Neural cell (in vitro differentiated cells): ENCODE measurements at regions not wholly inside any gene's neighbourhood (a gene's known extent, or its start where the extent isn't known, plus 50 kb on each side); places are given as distances from the start of the nearest gene placed in this dataset.

Experiments used
- H2AFZ ChIP-seq: fragments of 200-600, 300-800 bp; sonication (generic), shearing (Covaris generic); 2 replicates; pipeline ENCODE4 v1.6.0; 2014; ENCODE audit warnings: low read depth, mild to moderate bottlenecking, antibody characterized with exemption, low read length, moderate library complexity
- H3F3A ChIP-seq: fragments of 200-600 bp; shearing (Covaris generic); 2 replicates; pipeline ENCODE4 v1.6.1; 2016; ENCODE audit warnings: mild to moderate bottlenecking, moderate library complexity, mixed read lengths, antibody characterized with exemption, low read length; ENCODE audit not compliant: insufficient read depth, poor library complexity, severe bottlenecking
- H3K27ac ChIP-seq: fragments of 200-600, 300-800 bp; sonication (generic), shearing (Covaris generic); 2 replicates; pipeline ENCODE4 v1.5.1; 2014; ENCODE audit warnings: mild to moderate bottlenecking, low read length, moderate library complexity
- H3K27me3 ChIP-seq: fragments of 300-800, 200-600 bp; sonication (generic), shearing (Covaris generic); 2 replicates; pipeline ENCODE4 v1.6.0; 2014; ENCODE audit warnings: mild to moderate bottlenecking, low read depth, low read length, moderate library complexity; ENCODE audit not compliant: insufficient read depth
- H3K36me3 ChIP-seq: fragments of 300-800, 200-600 bp; sonication (generic), shearing (Covaris generic); 2 replicates; pipeline ENCODE4 v1.5.1; 2014; ENCODE audit warnings: mild to moderate bottlenecking, antibody characterized with exemption, low read length, moderate library complexity; ENCODE audit not compliant: insufficient read depth
- H3K4me2 ChIP-seq: fragments of 300-800, 200-600 bp; sonication (generic), shearing (Covaris generic); 2 replicates; pipeline ENCODE4 v1.6.0; 2014; ENCODE audit warnings: mild to moderate bottlenecking, low read length
- H3K4me3 ChIP-seq: fragments of 300-800, 200-600 bp; sonication (generic), shearing (Covaris generic); 2 replicates; pipeline ENCODE4 v1.5.1; 2014; ENCODE audit warnings: mild to moderate bottlenecking, low read length, moderate library complexity
- H3K79me2 ChIP-seq: fragments of 200-600 bp; shearing (Covaris generic); replicated peaks from 2 replicates; pipeline ENCODE4 v1.6.0; 2014; ENCODE audit warnings: mild to moderate bottlenecking, low read length, moderate library complexity; ENCODE audit not compliant: insufficient read depth
- H3K9ac ChIP-seq: fragments of 300-800, 200-600 bp; sonication (generic), shearing (Covaris generic); 2 replicates; pipeline ENCODE4 v1.6.1; 2016; ENCODE audit warnings: mild to moderate bottlenecking, low read length, mixed read lengths
- H3K9me2 ChIP-seq: fragments of 200-600 bp; shearing (Covaris generic); 2 replicates; pipeline ENCODE4 v1.6.1; 2016; ENCODE audit warnings: mild to moderate bottlenecking, low read length, mixed read lengths; ENCODE audit not compliant: insufficient read depth
- H3K9me3 ChIP-seq: fragments of 200-600, 300-800 bp; sonication (generic), shearing (Covaris generic); 2 replicates; pipeline ENCODE4 v1.6.1; 2016; ENCODE audit warnings: mild to moderate bottlenecking, mixed run types, low read length, moderate library complexity, mixed read lengths
- H4K20me1 ChIP-seq: fragments of 200-600 bp; shearing (Covaris generic); 2 replicates; pipeline ENCODE4 v1.6.1; 2016; ENCODE audit warnings: mild to moderate bottlenecking, mixed run types; ENCODE audit not compliant: insufficient read depth
- EP300 ChIP-seq: fragments of 450-650 bp; conservative IDR thresholded peaks from 2 replicates; pipeline ENCODE4 v1.6.1; 2014; ENCODE audit warnings: antibody characterized with exemption, mild to moderate bottlenecking, moderate library complexity; ENCODE audit not compliant: poor library complexity, severe bottlenecking
- EZH2 ChIP-seq: fragments of 200-600, 300-800 bp; shearing (Covaris generic), sonication (generic); IDR thresholded peaks from 2 replicates; pipeline ENCODE4 v1.6.1; 2014; ENCODE audit warnings: antibody characterized with exemption, low read length, borderline replicate concordance, mild to moderate bottlenecking; ENCODE audit not compliant: insufficient read depth, poor library complexity, severe bottlenecking
- MXI1 ChIP-seq: fragments of 450-650 bp; conservative IDR thresholded peaks from 2 replicates; pipeline ENCODE4 v1.6.1; 2014; ENCODE audit warnings: antibody characterized with exemption, mild to moderate bottlenecking; ENCODE audit not compliant: poor library complexity, severe bottlenecking
- POLR2AphosphoS5 ChIP-seq: IDR thresholded peaks from 2 replicates; pipeline ENCODE4 v1.6.1; 2012
- RAD21 ChIP-seq: fragments of 450-650 bp; conservative IDR thresholded peaks from 2 replicates; pipeline ENCODE4 v1.6.1; 2014; ENCODE audit warnings: antibody characterized with exemption, mild to moderate bottlenecking, moderate library complexity
- SMC3 ChIP-seq: fragments of 450-650 bp; conservative IDR thresholded peaks from 2 replicates; pipeline ENCODE4 v1.6.1; 2014; ENCODE audit warnings: antibody characterized with exemption, mild to moderate bottlenecking, moderate library complexity; ENCODE audit not compliant: poor library complexity
- TAF1 ChIP-seq: IDR thresholded peaks from 2 replicates; pipeline ENCODE4 v1.6.1; 2012; ENCODE audit warnings: low read depth
- TF ChIP-seq, protein P1 (sequence below): fragments of 450-650 bp; IDR thresholded peaks from 2 replicates; pipeline ENCODE4 v1.5.1; 2014; ENCODE audit warnings: antibody characterized with exemption, mild to moderate bottlenecking, moderate library complexity; ENCODE audit not compliant: poor library complexity, severe bottlenecking
- TF ChIP-seq, protein P2 (sequence below): IDR thresholded peaks from 2 replicates; pipeline ENCODE4 v1.6.1; 2012; ENCODE audit warnings: borderline replicate concordance

DNA sequence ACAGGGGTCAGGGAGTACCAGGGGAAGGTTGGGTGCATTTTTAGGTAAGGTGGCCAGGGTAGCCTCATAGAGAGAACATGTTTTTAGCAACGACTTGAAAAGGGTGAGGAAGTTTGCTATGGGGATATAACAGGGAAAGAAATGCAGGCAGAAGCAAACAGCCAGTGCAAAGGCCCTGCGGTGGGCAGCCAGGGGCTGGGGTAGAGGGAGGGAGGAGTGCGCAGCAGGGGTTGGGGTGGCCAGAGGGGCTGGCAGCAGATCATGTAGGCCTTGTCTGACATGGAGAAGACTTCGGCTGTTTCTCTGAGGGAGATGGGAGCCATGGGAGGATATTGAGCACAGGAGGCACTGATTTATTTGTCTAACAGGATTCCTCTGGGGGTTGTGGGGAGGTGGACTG is 242.5 kb downstream of the RBM19 start:
- no peaks in the 10 kb centered on the region for H4K20me1 ChIP-seq
- no peak overlapping the region for H3K4me2 ChIP-seq

DNA sequence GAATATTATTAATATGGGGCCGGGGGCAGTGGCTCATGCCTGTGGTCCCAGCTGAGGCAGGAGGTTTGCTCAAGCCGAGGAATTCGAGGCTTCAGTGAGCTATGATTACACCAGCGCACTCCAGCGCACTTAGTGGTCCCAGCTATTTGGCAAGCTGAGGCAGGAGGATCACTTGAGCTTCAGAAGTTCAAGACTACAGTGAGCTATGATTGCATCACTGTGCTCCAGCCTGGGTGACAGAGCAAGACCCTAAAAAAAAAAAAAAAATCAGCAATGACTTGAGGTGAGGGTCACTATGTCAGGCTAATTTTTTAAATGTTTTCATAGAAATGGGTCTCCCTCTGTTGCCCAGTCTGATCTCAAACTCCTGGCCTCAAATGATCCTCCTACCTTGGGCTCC is 243.4 kb downstream of the RBM19 start:
- no peaks in the 10 kb centered on the region for H3K27me3 ChIP-seq

More for the DNA sequence above, 242.5 kb downstream of the RBM19 start:
- H3K79me2 ChIP-seq = no peaks in the 10 kb centered on the region
- no peaks in the 10 kb centered on the region for H3F3A ChIP-seq
- H3K9me3 ChIP-seq = no peaks in the 10 kb centered on the region
- no peak overlapping the region for H2AFZ ChIP-seq
- H3K9me2 ChIP-seq = no peaks in the 10 kb centered on the region
- H3K9ac ChIP-seq = no peak overlapping the region
- no peak overlapping the region for H3K4me3 ChIP-seq
- H3K36me3 ChIP-seq = no peaks in the 10 kb centered on the region
- no peak for TF ChIP-seq RAD21
- TF ChIP-seq EP300 = no peak
- TF ChIP-seq SMC3 = no peak
- no peak for TF ChIP-seq TAF1
- no peak for TF ChIP-seq POLR2AphosphoS5
- no peak for TF ChIP-seq MXI1
- no peaks in the 10 kb centered on the region for H3K27me3 ChIP-seq
- H3K27ac ChIP-seq = no peak overlapping the region

DNA sequence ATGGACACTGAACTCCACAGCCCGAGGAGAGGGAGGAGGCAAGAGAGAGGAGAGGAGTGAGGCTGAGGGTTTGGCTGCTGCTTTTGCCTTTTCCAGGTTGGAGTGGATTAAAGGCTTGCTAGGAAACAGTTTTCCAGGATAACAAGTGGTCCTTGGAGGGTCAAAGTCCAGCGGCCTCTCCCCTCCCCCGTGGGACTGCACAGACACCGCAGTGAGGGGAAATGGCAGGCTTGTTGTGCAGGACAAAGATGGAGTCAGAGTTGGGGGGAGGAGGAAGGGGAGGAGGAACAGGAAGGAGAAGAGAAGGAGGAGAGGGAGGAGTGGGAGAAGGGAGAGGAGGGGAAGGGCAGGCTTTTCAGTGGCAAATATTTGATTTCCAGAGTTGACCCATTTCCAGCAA is 245.5 kb downstream of the RBM19 start:
- no peak overlapping the region for H3K4me3 ChIP-seq
- no peaks in the 10 kb centered on the region for H3K36me3 ChIP-seq
- H4K20me1 ChIP-seq = no peaks in the 10 kb centered on the region
- no peak overlapping the region for H3K9ac ChIP-seq
- no peak overlapping the region for H2AFZ ChIP-seq
- TF ChIP-seq RAD21 (no peak), TAF1 (no peak), MXI1 (no peak), EZH2 (no peak), SMC3 (no peak), POLR2AphosphoS5 (no peak), EP300 (no peak)
- TF ChIP-seq, protein P1, sequence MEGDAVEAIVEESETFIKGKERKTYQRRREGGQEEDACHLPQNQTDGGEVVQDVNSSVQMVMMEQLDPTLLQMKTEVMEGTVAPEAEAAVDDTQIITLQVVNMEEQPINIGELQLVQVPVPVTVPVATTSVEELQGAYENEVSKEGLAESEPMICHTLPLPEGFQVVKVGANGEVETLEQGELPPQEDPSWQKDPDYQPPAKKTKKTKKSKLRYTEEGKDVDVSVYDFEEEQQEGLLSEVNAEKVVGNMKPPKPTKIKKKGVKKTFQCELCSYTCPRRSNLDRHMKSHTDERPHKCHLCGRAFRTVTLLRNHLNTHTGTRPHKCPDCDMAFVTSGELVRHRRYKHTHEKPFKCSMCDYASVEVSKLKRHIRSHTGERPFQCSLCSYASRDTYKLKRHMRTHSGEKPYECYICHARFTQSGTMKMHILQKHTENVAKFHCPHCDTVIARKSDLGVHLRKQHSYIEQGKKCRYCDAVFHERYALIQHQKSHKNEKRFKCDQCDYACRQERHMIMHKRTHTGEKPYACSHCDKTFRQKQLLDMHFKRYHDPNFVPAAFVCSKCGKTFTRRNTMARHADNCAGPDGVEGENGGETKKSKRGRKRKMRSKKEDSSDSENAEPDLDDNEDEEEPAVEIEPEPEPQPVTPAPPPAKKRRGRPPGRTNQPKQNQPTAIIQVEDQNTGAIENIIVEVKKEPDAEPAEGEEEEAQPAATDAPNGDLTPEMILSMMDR = no peak
- TF ChIP-seq, protein P2, sequence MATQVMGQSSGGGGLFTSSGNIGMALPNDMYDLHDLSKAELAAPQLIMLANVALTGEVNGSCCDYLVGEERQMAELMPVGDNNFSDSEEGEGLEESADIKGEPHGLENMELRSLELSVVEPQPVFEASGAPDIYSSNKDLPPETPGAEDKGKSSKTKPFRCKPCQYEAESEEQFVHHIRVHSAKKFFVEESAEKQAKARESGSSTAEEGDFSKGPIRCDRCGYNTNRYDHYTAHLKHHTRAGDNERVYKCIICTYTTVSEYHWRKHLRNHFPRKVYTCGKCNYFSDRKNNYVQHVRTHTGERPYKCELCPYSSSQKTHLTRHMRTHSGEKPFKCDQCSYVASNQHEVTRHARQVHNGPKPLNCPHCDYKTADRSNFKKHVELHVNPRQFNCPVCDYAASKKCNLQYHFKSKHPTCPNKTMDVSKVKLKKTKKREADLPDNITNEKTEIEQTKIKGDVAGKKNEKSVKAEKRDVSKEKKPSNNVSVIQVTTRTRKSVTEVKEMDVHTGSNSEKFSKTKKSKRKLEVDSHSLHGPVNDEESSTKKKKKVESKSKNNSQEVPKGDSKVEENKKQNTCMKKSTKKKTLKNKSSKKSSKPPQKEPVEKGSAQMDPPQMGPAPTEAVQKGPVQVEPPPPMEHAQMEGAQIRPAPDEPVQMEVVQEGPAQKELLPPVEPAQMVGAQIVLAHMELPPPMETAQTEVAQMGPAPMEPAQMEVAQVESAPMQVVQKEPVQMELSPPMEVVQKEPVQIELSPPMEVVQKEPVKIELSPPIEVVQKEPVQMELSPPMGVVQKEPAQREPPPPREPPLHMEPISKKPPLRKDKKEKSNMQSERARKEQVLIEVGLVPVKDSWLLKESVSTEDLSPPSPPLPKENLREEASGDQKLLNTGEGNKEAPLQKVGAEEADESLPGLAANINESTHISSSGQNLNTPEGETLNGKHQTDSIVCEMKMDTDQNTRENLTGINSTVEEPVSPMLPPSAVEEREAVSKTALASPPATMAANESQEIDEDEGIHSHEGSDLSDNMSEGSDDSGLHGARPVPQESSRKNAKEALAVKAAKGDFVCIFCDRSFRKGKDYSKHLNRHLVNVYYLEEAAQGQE = no peak
- H3K9me3 ChIP-seq = no peaks in the 10 kb centered on the region
- H3F3A ChIP-seq = no peaks in the 10 kb centered on the region
- H3K27me3 ChIP-seq = no peaks in the 10 kb centered on the region
- no peaks in the 10 kb centered on the region for H3K79me2 ChIP-seq
- H3K4me2 ChIP-seq = no peak overlapping the region
- no peak overlapping the region for H3K27ac ChIP-seq
- no peaks in the 10 kb centered on the region for H3K9me2 ChIP-seq

More for the DNA sequence above, 243.4 kb downstream of the RBM19 start:
- Histone ChIP-seq H3K9me2 (no peaks in the 10 kb centered on the region), H4K20me1 (no peaks in the 10 kb centered on the region), H3K4me3 (no peak overlapping the region), H3K4me2 (no peak overlapping the region), H3F3A (no peaks in the 10 kb centered on the region), H3K79me2 (no peaks in the 10 kb centered on the region), H2AFZ (no peak overlapping the region), H3K27ac (no peak overlapping the region), H3K9me3 (no peaks in the 10 kb centered on the region), H3K9ac (no peak overlapping the region), H3K36me3 (no peaks in the 10 kb centered on the region)
- no peak for TF ChIP-seq RAD21
- no peak for TF ChIP-seq EZH2
- TF ChIP-seq TAF1 = no peak
- TF ChIP-seq, protein P1 = no peak
- TF ChIP-seq POLR2AphosphoS5 = no peak
- no peak for TF ChIP-seq MXI1
